GM12865 (cell line): ENCODE measurements at regions not wholly inside any gene's neighbourhood (a gene's known extent, or its start where the extent isn't known, plus 50 kb on each side); places are given as distances from the start of the nearest gene placed in this dataset.

ENCODE experiments used
- DNase-seq: peaks from one replicate; pipeline ENCODE4 v3.0.0; 2010; ENCODE audit warnings: low read depth
- H3K4me3 ChIP-seq: 2 replicates; pipeline ENCODE4 v1.5.1; 2011; ENCODE audit warnings: mild to moderate bottlenecking, low read depth, low read length, control low read depth
- CTCF ChIP-seq: IDR thresholded peaks from 2 replicates; pipeline ENCODE4 v1.5.1; 2011; ENCODE audit warnings: low read length, control low read depth, low read depth, inconsistent platforms; ENCODE audit not compliant: insufficient read depth; ENCODE audit errors: missing control alignments

- DNase-seq = no peak
- H3K4me3 ChIP-seq = no peak overlapping the region
- TF ChIP-seq CTCF = no peak
These were observed 1390.5 kb upstream of the CELF4 start for GRCh38 chr18:38956068-38956467.

- DNase-seq = no peak
- TF ChIP-seq CTCF = no peak
- no peak overlapping the region for H3K4me3 ChIP-seq
These were observed 1386.0 kb upstream of the CELF4 start for GRCh38 chr18:38951633-38952032.

GRCh38 chr18:38948436-38948835 is 1382.8 kb upstream of the CELF4 start:
- no peak for DNase-seq
- H3K4me3 ChIP-seq = no peak overlapping the region
- no peak for TF ChIP-seq CTCF

- no peak for DNase-seq
- no peak overlapping the region for H3K4me3 ChIP-seq
- TF ChIP-seq CTCF = no peak
These were observed 1378.9 kb upstream of the CELF4 start for GRCh38 chr18:38944446-38945024.

GRCh38 chr18:38941711-38942561 is 1376.3 kb upstream of the CELF4 start:
- DNase-seq = no peak
- H3K4me3 ChIP-seq = peak overlapping the region; percentile 7
- TF ChIP-seq CTCF = no peak

GRCh38 chr18:38940863-38941531 is 1375.4 kb upstream of the CELF4 start:
- DNase-seq = peak; percentile 94
- TF ChIP-seq CTCF = no peak
- H3K4me3 ChIP-seq = peak overlapping the region; percentile 7
